HG02938 (cell line): ENCODE measurements at regions not wholly inside any gene's neighbourhood (a gene's known extent, or its start where the extent isn't known, plus 50 kb on each side); places are given as distances from the start of the nearest gene placed in this dataset.

Experiments
- ATAC-seq: cut with Tn5 transposase; IDR thresholded peaks from one replicate; pipeline ENCODE4 v1.9.1; 2021; ENCODE audit warnings: mild to moderate bottlenecking, moderate library complexity; ENCODE audit not compliant: unreplicated experiment

DNA sequence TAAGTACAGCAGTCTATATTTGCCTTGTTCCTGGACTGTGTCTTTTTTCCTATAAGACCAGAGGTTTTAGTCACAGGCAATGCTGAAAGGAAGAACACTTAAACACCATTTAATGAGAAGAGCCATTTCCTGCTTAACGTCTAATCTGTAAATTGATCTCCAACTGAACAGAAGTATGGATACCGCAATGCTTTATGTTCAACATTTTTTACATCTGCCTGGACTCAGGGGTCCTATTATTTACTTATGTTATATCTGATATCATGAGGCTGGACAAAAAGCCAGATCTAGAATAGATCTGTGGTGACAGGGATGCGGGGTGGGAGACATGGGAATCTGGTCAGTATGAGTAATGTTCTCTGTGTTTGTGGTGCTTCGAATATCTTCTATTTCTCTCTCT, 334.6 kb upstream of the MPDZ start:
- ATAC-seq = no peak

DNA sequence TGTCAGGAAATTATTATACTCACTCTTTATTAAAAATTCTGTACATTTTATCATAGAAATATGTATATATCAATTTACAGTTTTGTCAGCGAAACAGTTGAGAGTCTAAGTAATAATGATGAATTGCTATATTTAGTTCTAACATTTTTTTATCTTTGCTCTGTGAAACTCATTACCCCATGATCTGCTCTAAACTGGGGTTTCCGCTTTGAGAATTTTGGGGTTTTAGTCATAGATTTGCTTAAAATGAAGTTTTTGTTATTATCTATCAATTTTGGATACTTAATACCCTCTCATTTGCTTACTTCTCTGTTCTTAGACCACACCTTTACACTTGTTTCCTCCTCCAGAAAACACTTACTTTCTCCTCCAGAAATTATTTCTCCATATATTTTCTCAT, 333.8 kb upstream of the MPDZ start:
- no peak for ATAC-seq

DNA sequence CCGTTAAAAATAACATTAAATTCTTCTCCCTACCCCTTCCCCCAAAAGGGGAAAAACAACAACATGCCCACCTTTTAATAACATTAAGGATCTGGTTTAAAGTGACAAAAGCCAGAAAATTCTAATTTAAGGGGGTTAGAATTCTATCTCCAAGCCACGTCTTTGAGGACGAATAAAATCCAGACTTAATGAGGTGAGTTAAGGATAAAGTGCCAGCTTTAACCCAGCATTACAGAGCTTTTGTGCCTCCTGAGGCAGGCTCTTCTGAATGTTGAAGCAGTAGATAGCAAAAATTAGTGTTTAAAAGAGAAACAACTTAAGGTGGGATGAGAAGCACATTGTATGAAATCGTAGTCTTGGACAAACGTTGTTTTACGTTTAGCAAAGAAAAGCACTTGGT, 329.0 kb upstream of the MPDZ start:
- no peak for ATAC-seq

DNA sequence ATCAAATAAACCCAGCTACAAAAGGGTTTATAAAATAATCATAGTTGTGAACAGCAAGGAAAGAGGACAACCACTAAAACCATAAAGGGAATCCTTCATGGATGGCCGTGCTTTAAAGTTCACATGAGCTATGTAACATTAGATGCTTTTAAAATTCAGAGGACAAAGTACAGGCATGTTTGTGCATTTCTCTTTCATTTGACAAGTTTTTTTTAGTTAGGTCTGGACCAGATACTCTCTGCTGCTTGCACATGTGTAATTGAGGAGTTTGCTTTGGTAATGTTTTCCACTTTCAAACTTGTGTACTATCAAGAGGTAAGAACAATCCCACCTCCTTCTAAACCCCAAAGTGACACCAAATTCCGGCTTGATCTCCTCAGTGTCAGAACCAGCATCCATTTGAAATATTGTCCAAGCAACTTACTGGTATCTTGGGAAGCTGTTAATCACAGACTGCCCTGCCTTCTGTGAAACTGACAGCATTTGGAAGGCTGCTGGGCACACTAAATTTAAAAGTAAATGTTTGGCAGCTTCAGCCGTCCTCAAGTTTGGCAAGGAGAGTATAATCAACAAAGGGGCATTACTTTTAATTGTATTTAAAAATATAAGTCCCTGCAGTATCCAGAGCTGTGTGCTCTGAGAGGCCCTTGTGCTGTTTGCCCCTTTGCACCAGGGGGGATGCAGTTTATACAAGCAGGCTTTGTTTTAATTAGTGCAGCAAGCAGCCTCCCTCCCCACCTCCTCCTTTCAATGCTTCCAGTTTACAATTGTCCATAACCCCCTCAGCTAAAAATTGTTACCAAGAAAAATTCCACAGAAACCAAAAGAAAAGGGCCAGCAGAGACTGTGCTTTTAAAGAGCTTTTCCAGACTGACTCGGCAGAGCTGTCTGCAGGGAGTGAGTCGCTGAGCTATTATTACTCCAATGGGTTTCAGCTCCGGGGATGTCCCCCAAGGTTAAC, 328.3 kb upstream of the MPDZ start:
- no peak for ATAC-seq

DNA sequence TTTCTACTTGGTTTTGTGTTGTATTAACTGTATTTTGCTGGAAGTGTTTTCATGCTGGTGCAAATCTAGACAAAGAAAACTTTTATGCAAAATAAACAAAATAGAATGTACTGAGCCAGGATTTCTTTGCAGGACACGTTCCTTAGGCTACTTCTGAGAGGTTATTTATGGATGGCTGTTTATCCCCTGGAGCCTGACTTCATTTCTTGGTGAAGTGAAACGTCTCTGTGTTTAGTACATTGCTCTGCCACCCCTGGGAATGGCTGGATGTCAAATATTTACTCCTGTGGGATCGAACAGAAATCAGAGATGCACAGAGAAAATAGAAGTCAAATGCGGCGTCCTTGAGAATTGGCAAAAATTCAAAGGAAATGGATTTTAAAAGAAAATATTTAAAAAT, 327.1 kb upstream of the MPDZ start:
- ATAC-seq = no peak

DNA sequence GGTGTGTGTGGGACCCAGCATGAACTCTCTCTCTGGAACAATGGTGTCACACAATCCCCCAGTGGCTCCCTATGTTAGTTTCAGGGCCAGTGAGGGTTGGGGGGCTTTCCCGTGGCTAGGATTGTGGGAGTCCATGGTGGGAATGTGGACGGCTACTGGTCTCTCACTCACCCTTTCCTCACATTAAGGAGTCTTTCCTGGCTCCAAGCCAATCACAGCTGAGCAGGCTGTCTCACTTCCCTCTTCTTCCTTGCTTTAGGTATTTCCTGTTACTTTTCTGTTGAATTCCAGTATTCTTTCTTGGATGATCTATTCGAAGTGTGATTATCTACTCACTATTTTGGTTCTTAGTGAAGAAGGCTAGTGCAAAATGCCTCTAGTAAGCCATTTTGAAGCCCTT, 324.4 kb upstream of the MPDZ start:
- ATAC-seq = no peak

DNA sequence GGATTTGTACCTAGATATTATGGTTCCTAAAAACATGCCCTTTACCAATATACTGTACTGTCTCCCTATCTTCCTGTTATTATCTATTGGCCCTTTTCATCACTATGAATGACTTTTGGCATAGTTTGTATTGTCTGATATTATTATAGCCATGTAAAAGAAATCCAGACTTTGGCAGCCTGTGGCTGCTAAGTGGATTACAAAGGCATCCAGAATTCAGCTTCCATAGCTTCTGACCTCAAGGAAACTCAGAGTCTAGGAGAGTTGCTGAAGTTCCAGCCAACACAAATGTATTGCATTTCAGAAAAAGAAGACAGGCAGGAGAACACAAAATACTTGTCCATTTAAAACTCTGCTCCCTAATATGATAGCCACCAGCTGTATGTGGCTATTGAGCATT, 319.2 kb upstream of the MPDZ start:
- ATAC-seq = no peak

DNA sequence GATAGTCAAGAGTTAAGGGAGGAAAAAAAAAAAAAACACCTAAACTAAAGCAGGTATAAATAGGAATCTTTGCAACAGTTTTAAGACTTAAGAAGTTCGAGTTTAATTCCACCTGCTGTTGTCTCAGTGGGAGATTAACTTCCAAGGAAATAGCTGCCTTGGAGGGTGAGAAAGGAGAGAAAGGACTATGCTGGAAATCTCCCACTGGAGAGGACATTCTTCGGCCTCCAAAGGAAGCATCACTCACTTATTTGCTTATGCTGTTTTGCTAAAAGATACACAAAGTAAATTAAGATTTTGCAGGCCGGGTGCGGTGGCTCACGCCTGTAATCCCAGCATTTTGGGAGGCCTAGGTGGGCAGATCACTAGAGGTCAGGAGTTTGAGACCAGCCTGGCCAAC, 317.9 kb upstream of the MPDZ start:
- ATAC-seq = no peak

DNA sequence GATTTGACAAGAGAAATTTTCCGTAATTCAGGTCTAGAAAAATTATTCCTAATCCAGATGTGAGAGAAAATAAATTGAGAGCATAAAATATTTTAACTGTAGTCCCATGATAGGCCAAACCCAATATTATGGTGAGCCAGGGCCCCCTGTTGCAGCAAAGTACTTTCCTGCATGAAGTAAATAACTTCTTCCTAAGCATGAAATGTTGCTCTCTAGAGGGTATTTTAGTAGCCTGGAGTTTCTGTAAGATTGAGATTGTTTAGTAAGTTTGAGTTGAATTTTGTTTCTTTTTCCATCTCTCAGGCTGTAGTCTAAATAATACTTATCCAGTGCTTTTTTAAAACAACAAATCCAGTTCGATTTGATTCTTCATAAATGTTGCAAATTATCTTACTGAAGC, 317.5 kb upstream of the MPDZ start:
- no peak for ATAC-seq

DNA sequence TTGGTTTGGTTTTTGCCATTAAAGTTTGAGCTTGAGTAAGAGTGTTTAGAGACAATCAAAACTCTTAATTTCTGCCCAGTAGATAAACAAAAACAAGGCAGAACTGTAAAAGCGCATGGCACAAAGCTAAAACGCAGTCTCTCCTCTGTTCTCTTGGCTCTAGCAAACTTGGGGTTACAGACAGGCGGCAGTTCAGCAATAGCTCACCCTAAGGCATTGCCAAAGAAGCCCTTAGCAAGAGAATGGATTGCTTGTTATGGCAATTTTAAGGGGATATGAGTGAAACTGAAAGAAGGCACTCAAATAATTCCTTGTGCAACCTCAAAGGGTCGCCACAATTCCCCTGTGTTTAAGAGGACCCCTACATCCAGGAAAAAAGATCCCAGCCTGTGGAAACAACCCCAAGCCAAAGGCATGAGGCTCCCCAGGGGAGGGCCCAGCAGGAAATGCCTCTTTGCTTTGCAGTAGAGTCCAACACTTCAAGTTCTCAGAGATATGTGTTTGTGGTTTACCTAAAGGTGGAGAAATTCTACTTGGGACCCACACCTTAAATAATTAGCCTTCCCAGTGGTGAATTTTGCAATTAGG, 317.0 kb upstream of the MPDZ start:
- ATAC-seq = no peak

DNA sequence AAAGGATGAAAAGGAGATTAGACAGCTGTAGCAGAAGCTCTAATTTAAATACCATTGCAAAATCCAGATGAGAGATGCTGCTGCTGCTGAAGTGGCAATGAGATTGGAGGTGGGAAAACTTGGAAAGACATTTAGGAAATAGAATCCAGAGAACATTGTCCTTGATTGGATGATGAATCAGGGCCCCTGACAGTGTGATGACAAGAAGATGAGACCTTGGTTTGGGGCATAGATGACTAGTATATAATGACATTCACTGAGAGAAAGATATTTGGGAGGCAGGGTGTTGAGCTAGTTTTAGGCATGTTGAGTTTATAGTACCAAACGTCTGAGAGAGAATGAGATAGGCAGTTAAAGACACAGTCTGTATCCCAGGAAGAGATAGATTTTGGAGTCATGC, 311.5 kb upstream of the MPDZ start:
- no peak for ATAC-seq

DNA sequence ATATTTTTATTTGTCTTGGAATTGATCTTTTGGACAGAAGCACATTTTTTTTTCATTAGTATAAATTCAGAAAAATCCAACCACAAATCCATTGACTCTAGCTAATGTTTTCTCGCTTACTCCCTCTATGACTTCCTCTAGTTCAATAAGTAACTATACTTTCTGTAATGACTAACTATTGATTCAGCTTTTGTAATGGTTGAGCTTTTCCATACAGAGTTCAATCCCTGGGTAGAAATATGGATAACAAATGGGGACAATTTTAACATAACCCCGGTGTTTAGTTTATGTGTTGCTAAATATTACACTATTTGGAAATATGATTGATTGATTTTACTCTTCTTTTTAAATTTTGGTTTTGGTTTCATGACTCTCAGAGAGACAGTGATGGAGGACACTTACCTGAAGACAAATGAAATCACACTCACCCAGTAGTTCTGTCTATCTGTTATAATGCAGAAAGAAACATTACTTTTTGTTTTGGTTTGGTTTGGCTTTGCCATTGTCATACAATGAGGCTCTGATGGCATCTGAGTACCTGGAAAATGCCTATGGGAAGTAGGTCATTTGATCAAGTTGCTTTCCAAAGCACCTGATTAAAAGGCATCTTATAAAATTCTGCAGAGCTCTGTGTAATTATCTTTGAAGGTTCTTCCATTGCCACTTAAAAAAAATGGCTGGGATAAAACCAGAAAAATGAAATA, 309.7 kb upstream of the MPDZ start:
- no peak for ATAC-seq

DNA sequence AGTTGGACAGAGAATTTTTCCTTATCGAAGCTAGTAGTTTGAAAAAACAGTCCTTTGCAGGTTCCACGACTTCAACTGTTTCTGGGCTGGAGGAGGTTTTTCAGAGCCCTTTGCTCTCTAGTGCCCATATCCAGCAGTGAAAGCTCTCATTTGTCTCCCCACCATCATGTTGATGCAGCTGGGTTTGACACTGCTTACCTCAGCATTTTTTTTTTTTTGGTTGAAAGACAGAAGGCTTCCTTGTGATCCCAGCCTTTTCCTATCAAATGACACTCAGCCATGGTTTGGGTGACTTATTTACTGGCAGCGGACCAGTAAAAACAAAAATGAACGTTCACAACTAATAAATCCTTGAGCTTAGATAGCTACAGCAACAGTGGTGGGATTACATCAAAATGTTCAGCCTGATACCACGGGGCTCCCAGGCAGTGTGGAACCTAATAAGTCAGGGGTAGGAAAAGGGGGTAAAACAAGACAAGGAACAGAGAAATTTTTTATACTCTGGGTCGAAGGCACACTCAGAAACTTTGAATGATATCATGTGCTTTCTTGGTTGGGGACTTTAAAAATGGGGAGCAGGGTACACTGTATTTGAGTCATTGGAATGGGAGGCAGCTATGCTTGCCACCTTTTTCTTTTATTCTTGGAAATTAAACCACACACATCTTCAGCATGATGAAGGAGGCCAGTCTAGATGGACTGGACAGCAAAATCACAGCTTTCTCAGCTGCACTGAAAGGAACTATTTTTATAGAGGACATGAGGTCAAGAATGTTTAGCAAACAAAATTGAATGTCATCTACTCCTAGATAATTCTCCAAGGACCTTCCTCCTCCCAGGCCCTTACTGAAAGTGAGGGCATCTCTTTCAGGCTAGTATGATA, 308.9 kb upstream of the MPDZ start:
- no peak for ATAC-seq

DNA sequence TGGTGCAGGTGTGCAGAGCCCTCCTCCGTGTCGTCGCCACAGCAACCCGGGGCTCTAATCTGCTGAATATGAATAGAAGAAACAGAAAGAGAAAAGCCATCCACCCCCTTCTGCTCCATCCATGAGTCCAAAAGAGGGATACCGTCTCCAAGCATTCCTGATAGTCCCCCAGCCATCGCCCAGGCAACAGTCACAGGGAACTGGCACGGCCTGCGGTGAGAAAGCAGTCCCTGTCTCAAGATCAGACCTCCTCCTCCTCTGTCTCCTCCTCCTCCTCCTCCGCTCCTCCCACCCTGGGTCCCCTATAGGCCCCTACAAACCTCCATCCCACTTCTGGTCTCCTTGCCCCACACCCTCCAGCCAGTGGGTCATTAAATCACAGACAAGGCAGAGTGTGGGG, 308.1 kb upstream of the MPDZ start:
- ATAC-seq = no peak

DNA sequence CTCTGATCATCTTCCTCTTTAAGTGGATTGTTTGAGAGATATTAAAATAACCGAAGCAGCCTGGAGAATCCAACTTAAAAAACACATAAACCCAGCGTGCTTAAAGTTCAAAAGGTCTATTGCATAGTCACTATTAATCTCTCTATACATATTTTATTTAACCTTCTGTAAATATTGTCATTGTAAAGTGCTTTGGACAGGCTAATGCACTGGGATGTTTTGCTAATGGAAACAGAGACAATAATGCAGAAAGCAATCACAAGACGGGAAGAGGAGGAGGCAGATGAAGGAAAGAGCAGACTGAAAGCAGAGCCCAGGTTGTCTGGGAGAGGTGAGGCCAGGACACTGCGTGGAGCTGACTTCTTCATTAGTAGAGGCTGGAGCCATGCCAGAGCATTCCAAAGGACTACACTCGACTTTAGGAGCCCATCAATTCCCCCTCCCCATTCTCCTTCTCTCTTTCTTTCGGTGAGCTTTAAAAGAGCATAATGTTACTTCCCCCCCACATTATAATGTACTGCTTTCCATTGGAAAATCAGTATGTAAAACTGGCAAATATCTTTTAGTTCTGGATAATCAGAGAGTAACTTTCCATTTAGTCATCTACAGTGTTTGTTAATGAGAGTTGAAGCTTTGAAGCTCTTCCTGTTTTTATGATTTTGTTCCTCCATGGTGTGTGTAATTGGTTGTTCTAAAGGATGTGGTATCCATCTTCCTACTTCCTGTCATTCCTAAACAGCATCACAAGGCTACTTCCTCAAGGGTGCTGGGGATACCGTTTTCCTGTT, 307.3 kb upstream of the MPDZ start:
- ATAC-seq = no peak

DNA sequence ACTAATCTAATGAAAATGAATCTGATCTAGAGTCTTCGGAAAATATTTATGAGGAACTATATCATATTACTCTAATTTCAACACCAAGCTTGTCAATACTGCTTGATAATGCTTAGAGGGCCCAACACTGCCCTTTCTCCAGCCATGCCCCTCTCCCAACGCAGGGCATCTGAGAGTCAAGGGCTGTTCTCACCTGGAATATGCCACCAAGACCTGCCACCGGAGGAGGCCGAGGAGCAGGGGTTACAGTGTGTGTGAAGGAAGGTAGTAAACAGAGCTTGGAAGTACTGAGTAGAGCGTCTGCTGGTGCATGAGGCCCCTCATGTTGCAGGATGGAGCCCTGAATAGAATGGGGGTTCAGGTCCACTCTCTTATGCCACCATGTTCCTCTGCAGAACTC, 301.3 kb upstream of the MPDZ start:
- ATAC-seq = no peak

DNA sequence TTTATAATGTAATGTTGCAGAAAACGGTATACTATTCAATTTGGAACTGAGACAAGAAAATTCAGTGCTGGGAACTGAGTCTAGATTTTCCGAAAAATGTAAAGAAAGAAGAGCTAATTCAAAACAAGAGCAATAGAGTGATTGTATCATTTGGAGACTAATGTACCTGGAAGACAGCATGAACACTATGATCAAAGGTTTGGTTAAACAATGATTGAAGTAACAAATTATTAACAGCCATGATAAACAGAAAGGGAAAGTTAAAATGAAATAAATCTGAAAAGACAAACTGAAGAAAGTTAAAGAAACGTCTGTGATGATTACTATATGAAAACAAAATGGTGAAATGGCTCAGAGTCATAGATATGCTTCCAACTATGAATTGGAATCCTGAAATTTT, 300.6 kb upstream of the MPDZ start:
- ATAC-seq = no peak

DNA sequence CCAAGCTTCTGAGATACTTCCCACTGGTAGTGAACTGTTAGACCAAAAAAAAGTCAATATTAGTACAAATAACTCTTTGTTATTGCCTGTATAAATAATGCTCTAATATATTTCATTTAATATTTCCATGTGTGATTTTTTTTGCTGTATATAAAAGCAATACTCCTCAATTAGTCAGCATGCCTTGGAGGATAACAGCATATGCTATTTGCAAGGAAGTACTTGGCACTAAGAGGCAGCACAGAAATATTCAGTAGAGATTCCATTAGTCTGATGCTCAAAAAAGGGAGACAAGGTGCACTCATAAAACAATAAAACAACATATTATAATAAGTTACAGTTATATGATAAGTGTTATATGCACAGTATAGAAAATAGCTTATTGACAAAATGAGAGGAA, 296.6 kb upstream of the MPDZ start:
- ATAC-seq = no peak

DNA sequence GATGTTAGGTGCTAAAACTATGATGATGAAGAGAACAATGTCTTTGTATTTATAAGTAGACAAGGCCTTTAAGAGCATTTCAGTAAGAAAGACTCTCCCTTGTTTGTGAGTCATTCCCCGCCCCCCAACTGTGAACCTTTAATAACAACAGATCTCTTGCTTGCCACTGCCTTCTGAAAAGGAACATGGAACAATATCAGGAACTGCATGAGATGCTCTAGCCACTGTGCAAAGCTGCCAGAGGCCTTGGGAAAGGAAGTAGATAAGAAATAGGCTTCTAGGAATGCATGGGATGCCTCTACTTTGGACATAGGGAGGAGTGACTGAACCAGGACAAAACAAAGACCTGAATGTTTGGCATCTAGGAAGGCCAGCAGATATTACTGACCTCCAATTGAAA, 296.1 kb upstream of the MPDZ start:
- no peak for ATAC-seq
